Esophagus squamous epithelium (tissue), 4 donors: ENCODE measurements at regions not wholly inside any gene's neighbourhood (a gene's known extent, or its start where the extent isn't known, plus 50 kb on each side); places are given as distances from the start of the nearest gene placed in this dataset.

ENCODE experiments used
- POLR2A ChIP-seq, 4 donors: fragments of 450-650 bp; IDR thresholded peaks; one replicate each; pipeline ENCODE4 v1.6.1; 2017; ENCODE audit warnings: antibody characterized with exemption in 4 of 4, mild to moderate bottlenecking in 4 of 4, moderate library complexity in 3 of 4
- TF ChIP-seq, protein P1 (sequence below), 6 experiments: fragments of 450-650 bp in 4 of 6; fragments of 200-600 bp in 2 of 6; sonication (generic) in 2 of 6; IDR thresholded peaks; one replicate each; pipeline ENCODE4 v1.5.1; 2016 to 2019; ENCODE audit warnings: antibody characterized with exemption in 6 of 6, mild to moderate bottlenecking in 4 of 6, moderate library complexity in 4 of 6

DNA sequence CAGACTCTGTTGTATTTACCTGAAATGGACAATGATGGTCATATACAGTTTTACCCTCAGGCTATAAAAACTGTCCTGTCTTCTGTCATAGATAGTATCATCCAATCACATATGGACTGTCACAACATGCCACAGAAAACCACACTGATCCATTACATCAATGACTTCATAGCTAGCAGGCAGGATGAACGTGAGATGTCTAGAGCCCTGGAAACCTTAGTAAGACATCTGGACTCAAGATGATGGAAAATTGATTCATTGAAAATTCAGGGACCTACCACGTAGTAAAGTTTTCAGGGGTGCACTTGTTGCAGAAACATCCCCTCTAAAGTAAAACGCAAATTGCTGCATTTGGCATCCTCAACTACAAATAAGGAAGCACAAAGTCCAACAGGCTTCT lies 284.4 kb upstream of the RGMB start:
- no peak for TF ChIP-seq POLR2A (IDR thresholded peaks at IDR 0.05)
- TF ChIP-seq, protein P1, sequence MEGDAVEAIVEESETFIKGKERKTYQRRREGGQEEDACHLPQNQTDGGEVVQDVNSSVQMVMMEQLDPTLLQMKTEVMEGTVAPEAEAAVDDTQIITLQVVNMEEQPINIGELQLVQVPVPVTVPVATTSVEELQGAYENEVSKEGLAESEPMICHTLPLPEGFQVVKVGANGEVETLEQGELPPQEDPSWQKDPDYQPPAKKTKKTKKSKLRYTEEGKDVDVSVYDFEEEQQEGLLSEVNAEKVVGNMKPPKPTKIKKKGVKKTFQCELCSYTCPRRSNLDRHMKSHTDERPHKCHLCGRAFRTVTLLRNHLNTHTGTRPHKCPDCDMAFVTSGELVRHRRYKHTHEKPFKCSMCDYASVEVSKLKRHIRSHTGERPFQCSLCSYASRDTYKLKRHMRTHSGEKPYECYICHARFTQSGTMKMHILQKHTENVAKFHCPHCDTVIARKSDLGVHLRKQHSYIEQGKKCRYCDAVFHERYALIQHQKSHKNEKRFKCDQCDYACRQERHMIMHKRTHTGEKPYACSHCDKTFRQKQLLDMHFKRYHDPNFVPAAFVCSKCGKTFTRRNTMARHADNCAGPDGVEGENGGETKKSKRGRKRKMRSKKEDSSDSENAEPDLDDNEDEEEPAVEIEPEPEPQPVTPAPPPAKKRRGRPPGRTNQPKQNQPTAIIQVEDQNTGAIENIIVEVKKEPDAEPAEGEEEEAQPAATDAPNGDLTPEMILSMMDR (IDR thresholded peaks at IDR 0.05) = no peak
